GM23338 (cell line): ENCODE measurements at regions not wholly inside any gene's neighbourhood (a gene's known extent, or its start where the extent isn't known, plus 50 kb on each side); places are given as distances from the start of the nearest gene placed in this dataset.

Experiments
- ATAC-seq: fragments of 200-7000 bp; cut with Tn5 transposase; 3 replicates; pipeline ENCODE4 v1.9.1; 2020
- DNase-seq: peaks from one replicate; pipeline ENCODE4 v3.0.0-alpha.2; 2015; ENCODE audit warnings: low spot score
- H2AFZ ChIP-seq: fragments of 200-600 bp; sonication (generic); 2 replicates; pipeline ENCODE4 v1.8.0; 2016; ENCODE audit warnings: antibody characterized with exemption, mild to moderate bottlenecking, moderate library complexity
- H3F3A ChIP-seq: fragments of 200-600 bp; sonication (generic); replicated peaks from 2 replicates; pipeline ENCODE4 v1.8.0; 2017; ENCODE audit warnings: antibody characterized with exemption, mixed run types, low read depth
- H3K27ac ChIP-seq: fragments of 200-600 bp; sonication (generic); 2 replicates; pipeline ENCODE4 v1.6.1; 2016; ENCODE audit warnings: low read depth
- H3K27me3 ChIP-seq: fragments of 200-600 bp; sonication (generic); 2 replicates; pipeline ENCODE4 v1.8.0; 2016; ENCODE audit warnings: mild to moderate bottlenecking, mixed run types, moderate library complexity; ENCODE audit not compliant: insufficient read depth
- H3K36me3 ChIP-seq: fragments of 200-600 bp; sonication (generic); 2 replicates; pipeline ENCODE4 v1.8.0; 2016; ENCODE audit warnings: mild to moderate bottlenecking; ENCODE audit not compliant: insufficient read depth
- H3K4me1 ChIP-seq: fragments of 200-600 bp; sonication (generic); 2 replicates; pipeline ENCODE4 v1.8.0; 2016; ENCODE audit warnings: mild to moderate bottlenecking, moderate library complexity; ENCODE audit not compliant: insufficient read depth
- H3K4me2 ChIP-seq: fragments of 200-600 bp; sonication (generic); 2 replicates; pipeline ENCODE4 v1.7.1; 2017; ENCODE audit warnings: mixed run types
- H3K4me3 ChIP-seq: fragments of 200-600 bp; sonication (generic); 2 replicates; pipeline ENCODE4 v1.6.1; 2016; ENCODE audit warnings: mixed run types
- H3K79me2 ChIP-seq: fragments of 200-600 bp; sonication (generic); replicated peaks from 2 replicates; pipeline ENCODE4 v1.8.0; 2017; ENCODE audit warnings: mild to moderate bottlenecking; ENCODE audit not compliant: insufficient read depth
- H3K9me2 ChIP-seq: fragments of 200-600 bp; sonication (generic); 2 replicates; pipeline ENCODE4 v1.8.0; 2017; ENCODE audit not compliant: insufficient read depth
- H4K20me1 ChIP-seq: fragments of 200-600 bp; sonication (generic); replicated peaks from 2 replicates; pipeline ENCODE4 v1.8.0; 2017; ENCODE audit warnings: mild to moderate bottlenecking; ENCODE audit not compliant: insufficient read depth
- H3K27ac Mint-ChIP-seq: 2 replicates; pipeline ENCODE4 v1.8.0; 2020; ENCODE audit warnings: inconsistent platforms, mild to moderate bottlenecking, moderate library complexity, mixed read lengths
- H3K27me3 Mint-ChIP-seq: 3 replicates; pipeline ENCODE4 v1.8.0; 2022; ENCODE audit warnings: low read depth, mild to moderate bottlenecking, moderate library complexity, mixed read lengths, inconsistent platforms; ENCODE audit not compliant: insufficient read depth, poor library complexity
- H3K36me3 Mint-ChIP-seq: 3 replicates; pipeline ENCODE4 v1.8.0; 2021; ENCODE audit warnings: low read depth, mild to moderate bottlenecking, inconsistent platforms, moderate library complexity, mixed read lengths
- H3K4me1 Mint-ChIP-seq: 3 replicates; pipeline ENCODE4 v1.8.0; 2020; ENCODE audit warnings: mild to moderate bottlenecking, inconsistent platforms, mixed read lengths
- H3K4me3 Mint-ChIP-seq: 3 replicates; pipeline ENCODE4 v1.8.0; 2021; ENCODE audit warnings: moderate library complexity, mild to moderate bottlenecking, inconsistent platforms, mixed read lengths
- H3K9me3 Mint-ChIP-seq: 3 replicates; pipeline ENCODE4 v1.8.0; 2020; ENCODE audit warnings: moderate library complexity, mild to moderate bottlenecking, inconsistent platforms, mixed read lengths
- CREB1 ChIP-seq: fragments of 250-450 bp; sonication (Bioruptor Pico); IDR thresholded peaks from 2 replicates; pipeline ENCODE4 v1.5.0; 2020; ENCODE audit warnings: low read depth, mild to moderate bottlenecking, moderate library complexity
- CTCF ChIP-seq, 2 experiments: fragments of 200-600 bp in 1 of 2; sonication (generic) in 1 of 2; conservative IDR thresholded peaks; 2 replicates each; pipeline versions ENCODE4 v1.5.1 to v1.6.1; 2016 to 2017; ENCODE audit warnings: antibody characterized with exemption in 2 of 2, low read depth in 2 of 2, mild to moderate bottlenecking in 2 of 2, moderate library complexity in 1 of 2
- EZH2 ChIP-seq: fragments of 200-600 bp; sonication (generic); IDR thresholded peaks from one replicate; pipeline ENCODE4 v1.8.0; 2017; ENCODE audit warnings: antibody characterized with exemption, mild to moderate bottlenecking, low read depth; ENCODE audit not compliant: unreplicated experiment
- EZH2phosphoT487 ChIP-seq: fragments of 200-600 bp; sonication (generic); IDR thresholded peaks from one replicate; pipeline ENCODE4 v1.8.1; 2018; ENCODE audit warnings: antibody characterized with exemption; ENCODE audit not compliant: unreplicated experiment
- JUNB ChIP-seq: IDR thresholded peaks from one replicate; pipeline ENCODE4 v1.6.1; 2016; ENCODE audit warnings: antibody characterized with exemption; ENCODE audit not compliant: unreplicated experiment
- NANOG ChIP-seq: IDR thresholded peaks from 2 replicates; pipeline ENCODE4 v1.6.1; 2016; ENCODE audit warnings: antibody characterized with exemption, borderline replicate concordance
- ZNF331 ChIP-seq: fragments of 250-450 bp; sonication (Bioruptor Pico); IDR thresholded peaks from 2 replicates; pipeline ENCODE4 v1.5.0; 2020; ENCODE audit warnings: low read depth, mild to moderate bottlenecking, moderate library complexity
- ZNF462 ChIP-seq: fragments of 250-450 bp; sonication (Bioruptor Pico); IDR thresholded peaks from 2 replicates; pipeline ENCODE4 v1.5.0; 2020; ENCODE audit warnings: mild to moderate bottlenecking, moderate library complexity

- TF ChIP-seq ZNF331 (CRISPR knock-in tag) (no peak), EZH2 (no peak), ZNF462 (CRISPR knock-in tag) (no peak)
Measured at GRCh38 chr2:2870106-2870505, 507.5 kb downstream of the EIPR1 start (continued).

- Histone ChIP-seq H4K20me1 (no peaks in the 10 kb centered on the region), H3K27ac (no peak overlapping the region), H3F3A (no peaks in the 10 kb centered on the region), H3K9me2 (no peaks in the 10 kb centered on the region), H3K4me2 (no peak overlapping the region), H3K79me2 (no peaks in the 10 kb centered on the region), H3K4me3 (no peak overlapping the region), H3K27me3 (no peaks in the 10 kb centered on the region), H2AFZ (no peak overlapping the region), H3K36me3 (no peaks in the 10 kb centered on the region), H3K4me1 (no peaks in the 10 kb centered on the region)
- Mint-ChIP-seq H3K27me3 (peaks cover 12% of the 10 kb centered on the region), H3K36me3 (no peaks in the 10 kb centered on the region), H3K4me1 (no peaks in the 10 kb centered on the region; the same call in 2 of the 3 replicates), H3K9me3 (peaks cover 5% of the 10 kb centered on the region; the same call in 1 of the 3 replicates), H3K4me3 (no peak overlapping the region), H3K27ac (no peak overlapping the region)
- ATAC-seq (no peak), DNase-seq (no peak)
- TF ChIP-seq EZH2phosphoT487: no peak
- no peak for TF ChIP-seq CTCF (conservative IDR thresholded peaks at IDR 0.05; ENCODE audit: low read depth in 2 of 2)
- no peak for TF ChIP-seq ZNF331 (CRISPR knock-in tag)
- TF ChIP-seq JUNB: no peak
- no peak for TF ChIP-seq NANOG
- TF ChIP-seq ZNF462 (CRISPR knock-in tag): no peak
- no peak for TF ChIP-seq CREB1 (CRISPR knock-in tag)
- TF ChIP-seq EZH2: no peak
Measured at GRCh38 chr2:2869553-2869952, 508.1 kb downstream of the EIPR1 start.
